ENCODE measurements at regions not wholly inside any gene's neighbourhood (a gene's known extent, or its start where the extent isn't known, plus 50 kb on each side); places are given as distances from the start of the nearest gene placed in this dataset.

DNA sequence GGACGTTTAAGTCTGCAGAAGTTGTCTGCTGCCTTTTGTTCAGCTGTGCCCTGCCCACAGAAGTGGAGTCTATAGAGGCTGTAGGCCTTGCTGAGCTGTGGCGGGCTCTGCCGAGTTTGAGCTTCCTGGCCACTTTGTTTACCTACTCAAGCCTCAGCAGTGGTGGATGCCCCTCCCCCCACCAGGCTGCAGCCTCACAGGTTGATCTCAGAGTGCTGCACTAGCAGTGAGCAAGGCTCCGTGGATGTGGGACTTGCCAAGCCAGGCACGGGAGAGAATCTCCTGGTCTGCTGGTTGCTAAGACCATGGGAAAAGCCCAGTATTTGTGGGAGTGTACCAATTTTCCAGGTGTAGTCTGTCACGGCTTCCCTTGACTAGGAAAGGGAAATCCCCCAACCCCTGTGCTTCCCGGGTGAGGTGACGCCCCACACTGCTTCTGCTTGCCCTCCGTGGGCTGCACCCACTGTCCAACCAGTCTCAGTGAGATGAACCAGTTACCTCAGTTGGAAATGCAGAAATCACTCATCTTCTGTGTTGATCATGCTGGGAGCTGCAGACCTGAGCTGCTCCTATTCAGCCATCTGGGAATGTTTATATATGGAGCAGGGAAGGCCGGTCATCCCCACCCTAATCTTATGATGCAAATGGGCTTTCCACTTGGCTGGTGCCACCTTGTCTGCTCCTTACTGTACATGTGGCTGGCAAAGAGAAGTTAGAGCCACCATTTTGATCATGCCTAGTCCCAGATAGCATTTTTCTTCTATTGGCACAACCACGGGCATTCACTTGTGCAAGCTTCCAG is 156.9 kb upstream of the ITGA6 start:
- H3K27me3 ChIP-seq (ENCODE audit: control insufficient read depth in 2 of 2, insufficient read depth in 2 of 2, low read length in 2 of 2), result no peaks in the 10 kb centered on the region
- TF ChIP-seq, protein P1, sequence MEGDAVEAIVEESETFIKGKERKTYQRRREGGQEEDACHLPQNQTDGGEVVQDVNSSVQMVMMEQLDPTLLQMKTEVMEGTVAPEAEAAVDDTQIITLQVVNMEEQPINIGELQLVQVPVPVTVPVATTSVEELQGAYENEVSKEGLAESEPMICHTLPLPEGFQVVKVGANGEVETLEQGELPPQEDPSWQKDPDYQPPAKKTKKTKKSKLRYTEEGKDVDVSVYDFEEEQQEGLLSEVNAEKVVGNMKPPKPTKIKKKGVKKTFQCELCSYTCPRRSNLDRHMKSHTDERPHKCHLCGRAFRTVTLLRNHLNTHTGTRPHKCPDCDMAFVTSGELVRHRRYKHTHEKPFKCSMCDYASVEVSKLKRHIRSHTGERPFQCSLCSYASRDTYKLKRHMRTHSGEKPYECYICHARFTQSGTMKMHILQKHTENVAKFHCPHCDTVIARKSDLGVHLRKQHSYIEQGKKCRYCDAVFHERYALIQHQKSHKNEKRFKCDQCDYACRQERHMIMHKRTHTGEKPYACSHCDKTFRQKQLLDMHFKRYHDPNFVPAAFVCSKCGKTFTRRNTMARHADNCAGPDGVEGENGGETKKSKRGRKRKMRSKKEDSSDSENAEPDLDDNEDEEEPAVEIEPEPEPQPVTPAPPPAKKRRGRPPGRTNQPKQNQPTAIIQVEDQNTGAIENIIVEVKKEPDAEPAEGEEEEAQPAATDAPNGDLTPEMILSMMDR (IDR thresholded peaks at IDR 0.05), result no peak
- H2AFZ ChIP-seq (ENCODE audit: insufficient read depth, low read depth, low read length, poor library complexity, severe bottlenecking), result no peak overlapping the region
- H3K36me3 ChIP-seq (replicated peaks in 1 of 2; ENCODE audit: control insufficient read depth in 1 of 2, insufficient read depth in 2 of 2, low read length in 2 of 2), result no peaks in the 10 kb centered on the region
- no peak overlapping the region for H3K9ac ChIP-seq (ENCODE audit: insufficient read depth, low read length, poor library complexity, severe bottlenecking)
- no peak overlapping the region for H3K4me3 ChIP-seq (replicated peaks in 1 of 3; ENCODE audit: low read depth in 2 of 3, low read length in 3 of 3)
- no peak overlapping the region for H3K27ac ChIP-seq (ENCODE audit: low read depth in 1 of 2, low read length in 2 of 2)
- H3K4me1 Mint-ChIP-seq, result peaks cover 8% of the 10 kb centered on the region
- H3K9me3 ChIP-seq (replicated peaks in 1 of 2; ENCODE audit: control insufficient read depth in 1 of 2, insufficient read depth in 1 of 2, low read length in 2 of 2), result no peaks in the 10 kb centered on the region
- no peak overlapping the region for H3K4me3 Mint-ChIP-seq
- H3K9me3 Mint-ChIP-seq, result peaks cover 0 to 3% (median 0%) of the 10 kb centered on the region in 7 donors
- intact Hi-C loops (cut with micrococcal nuclease), result no loop called here
- 69% methylated on average over 4 of the region's 11 CpGs for WGBS (ENCODE audit: insufficient coverage)
- peaks cover 0 to 6% (median 0%) of the 10 kb centered on the region in 3 donors for H3K27me3 Mint-ChIP-seq (ENCODE audit: low read depth in 3 of 3)
- H3K79me2 ChIP-seq (ENCODE audit: insufficient read depth, low read length), result no peaks in the 10 kb centered on the region
- no peak overlapping the region for H3K4me2 ChIP-seq (replicated peaks; ENCODE audit: extremely low read depth, low read length, poor library complexity, severe bottlenecking)
- no peaks in the 10 kb centered on the region for H4K20me1 ChIP-seq (ENCODE audit: insufficient read depth, low read length)
- H3K36me3 Mint-ChIP-seq, result no peaks in the 10 kb centered on the region
- H3K4me1 ChIP-seq (ENCODE audit: control insufficient read depth in 1 of 2, insufficient read depth in 2 of 2, low read length in 2 of 2), result no peaks in the 10 kb centered on the region
- H3K27ac Mint-ChIP-seq, result no peak overlapping the region
- DNase-seq, result no peak

- no peaks in the 10 kb centered on the region for H3K36me3 ChIP-seq (replicated peaks in 1 of 2; ENCODE audit: control insufficient read depth in 1 of 2, insufficient read depth in 2 of 2, low read length in 2 of 2)
- TF ChIP-seq, protein P1 (IDR thresholded peaks at IDR 0.05), result no peak
- H3K4me3 ChIP-seq (replicated peaks in 1 of 3; ENCODE audit: low read depth in 2 of 3, low read length in 3 of 3), result no peak overlapping the region
- Mint-ChIP-seq H3K27me3 (ENCODE audit: low read depth in 3 of 3) (peaks cover 0 to 2% (median 1%) of the 10 kb centered on the region in 3 donors), H3K36me3 (peaks cover 0 to 4% of the 10 kb centered on the region in 2 donors), H3K27ac (no peak overlapping the region), H3K9me3 (peaks cover 6 to 14% (median 8%) of the 10 kb centered on the region in 7 donors), H3K4me3 (no peak overlapping the region), H3K4me1 (peaks cover 15% of the 10 kb centered on the region)
- intact Hi-C loops (cut with micrococcal nuclease), result no loop called here
- no peak overlapping the region for H3K27ac ChIP-seq (ENCODE audit: low read depth in 1 of 2, low read length in 2 of 2)
- peaks cover 0 to 8% of the 10 kb centered on the region in 2 donors for H3K9me3 ChIP-seq (replicated peaks in 1 of 2; ENCODE audit: control insufficient read depth in 1 of 2, insufficient read depth in 1 of 2, low read length in 2 of 2)
- peaks cover 3 to 6% of the 10 kb centered on the region in 2 donors for H3K4me1 ChIP-seq (ENCODE audit: control insufficient read depth in 1 of 2, insufficient read depth in 2 of 2, low read length in 2 of 2)
- H4K20me1 ChIP-seq (ENCODE audit: insufficient read depth, low read length), result no peaks in the 10 kb centered on the region
- WGBS (ENCODE audit: insufficient coverage), result 54% methylated on average over 4 of the region's 6 CpGs
- no peak for DNase-seq
- no peaks in the 10 kb centered on the region for H3K27me3 ChIP-seq (ENCODE audit: control insufficient read depth in 2 of 2, insufficient read depth in 2 of 2, low read length in 2 of 2)
- H3K9ac ChIP-seq (ENCODE audit: insufficient read depth, low read length, poor library complexity, severe bottlenecking), result no peak overlapping the region
- no peak overlapping the region for H2AFZ ChIP-seq (ENCODE audit: insufficient read depth, low read depth, low read length, poor library complexity, severe bottlenecking)
- H3K4me2 ChIP-seq (replicated peaks; ENCODE audit: extremely low read depth, low read length, poor library complexity, severe bottlenecking), result no peak overlapping the region
- H3K79me2 ChIP-seq (ENCODE audit: insufficient read depth, low read length), result no peaks in the 10 kb centered on the region
These were observed 153.3 kb upstream of the ITGA6 start for GRCh38 chr2:172273910-172274571.
